Gastrocnemius medialis (tissue), 4 donors: ENCODE measurements at regions not wholly inside any gene's neighbourhood (a gene's known extent, or its start where the extent isn't known, plus 50 kb on each side); places are given as distances from the start of the nearest gene placed in this dataset.
"Not testable (repeated sequence)": the region's sequence is repeated elsewhere in the genome, so short reads cannot be mapped to it uniquely, and the experiment has no call there.

Source experiments
- POLR2A ChIP-seq, 2 donors: fragments of 450-650 bp; IDR thresholded peaks; one replicate each; pipeline ENCODE4 v1.6.1; 2017; ENCODE audit warnings: antibody characterized with exemption in 2 of 2, mild to moderate bottlenecking in 2 of 2, moderate library complexity in 2 of 2
- TF ChIP-seq, protein P1 (sequence below), 5 experiments: fragments of 450-650 bp in 3 of 5; fragments of 200-600 bp in 2 of 5; sonication (generic) in 2 of 5; IDR thresholded peaks in 4 of 5; conservative IDR thresholded peaks in 1 of 5; 1 replicate in 4 of 5; 2 replicates in 1 of 5; pipeline ENCODE4 v1.5.1; 2016 to 2019; ENCODE audit warnings: antibody characterized with exemption in 5 of 5, mild to moderate bottlenecking in 3 of 5, moderate library complexity in 3 of 5

DNA sequence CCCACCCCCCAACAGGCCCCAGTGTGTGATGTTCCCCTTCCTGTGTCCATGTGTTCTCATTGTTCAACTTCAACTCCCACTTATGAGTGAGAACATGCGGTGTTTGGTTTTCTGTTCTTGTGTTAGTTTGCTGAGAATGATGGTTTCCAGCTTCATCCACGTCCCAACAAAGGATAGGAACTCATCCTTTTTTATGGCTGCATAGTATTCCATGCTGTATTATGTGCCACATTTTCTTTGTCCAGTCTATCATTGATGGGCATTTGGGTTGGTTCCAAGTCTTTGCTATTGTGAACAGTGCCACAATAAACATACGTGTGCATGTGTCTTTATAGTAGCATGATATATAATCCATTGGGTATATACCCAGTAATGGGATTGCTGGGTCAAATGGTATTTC is 80.8 kb downstream of the WTIP start:
- TF ChIP-seq, protein P1, sequence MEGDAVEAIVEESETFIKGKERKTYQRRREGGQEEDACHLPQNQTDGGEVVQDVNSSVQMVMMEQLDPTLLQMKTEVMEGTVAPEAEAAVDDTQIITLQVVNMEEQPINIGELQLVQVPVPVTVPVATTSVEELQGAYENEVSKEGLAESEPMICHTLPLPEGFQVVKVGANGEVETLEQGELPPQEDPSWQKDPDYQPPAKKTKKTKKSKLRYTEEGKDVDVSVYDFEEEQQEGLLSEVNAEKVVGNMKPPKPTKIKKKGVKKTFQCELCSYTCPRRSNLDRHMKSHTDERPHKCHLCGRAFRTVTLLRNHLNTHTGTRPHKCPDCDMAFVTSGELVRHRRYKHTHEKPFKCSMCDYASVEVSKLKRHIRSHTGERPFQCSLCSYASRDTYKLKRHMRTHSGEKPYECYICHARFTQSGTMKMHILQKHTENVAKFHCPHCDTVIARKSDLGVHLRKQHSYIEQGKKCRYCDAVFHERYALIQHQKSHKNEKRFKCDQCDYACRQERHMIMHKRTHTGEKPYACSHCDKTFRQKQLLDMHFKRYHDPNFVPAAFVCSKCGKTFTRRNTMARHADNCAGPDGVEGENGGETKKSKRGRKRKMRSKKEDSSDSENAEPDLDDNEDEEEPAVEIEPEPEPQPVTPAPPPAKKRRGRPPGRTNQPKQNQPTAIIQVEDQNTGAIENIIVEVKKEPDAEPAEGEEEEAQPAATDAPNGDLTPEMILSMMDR (IDR thresholded peaks at IDR 0.05 in 4 of 5, conservative IDR thresholded peaks at IDR 0.05 in 1 of 5) = not testable (repeated sequence)
- TF ChIP-seq POLR2A (IDR thresholded peaks at IDR 0.05) = not testable (repeated sequence)
